ENCODE measurements at regions not wholly inside any gene's neighbourhood (a gene's known extent, or its start where the extent isn't known, plus 50 kb on each side); places are given as distances from the start of the nearest gene placed in this dataset.
"Not testable (repeated sequence)": the region's sequence is repeated elsewhere in the genome, so short reads cannot be mapped to it uniquely, and the experiment has no call there.

DNA sequence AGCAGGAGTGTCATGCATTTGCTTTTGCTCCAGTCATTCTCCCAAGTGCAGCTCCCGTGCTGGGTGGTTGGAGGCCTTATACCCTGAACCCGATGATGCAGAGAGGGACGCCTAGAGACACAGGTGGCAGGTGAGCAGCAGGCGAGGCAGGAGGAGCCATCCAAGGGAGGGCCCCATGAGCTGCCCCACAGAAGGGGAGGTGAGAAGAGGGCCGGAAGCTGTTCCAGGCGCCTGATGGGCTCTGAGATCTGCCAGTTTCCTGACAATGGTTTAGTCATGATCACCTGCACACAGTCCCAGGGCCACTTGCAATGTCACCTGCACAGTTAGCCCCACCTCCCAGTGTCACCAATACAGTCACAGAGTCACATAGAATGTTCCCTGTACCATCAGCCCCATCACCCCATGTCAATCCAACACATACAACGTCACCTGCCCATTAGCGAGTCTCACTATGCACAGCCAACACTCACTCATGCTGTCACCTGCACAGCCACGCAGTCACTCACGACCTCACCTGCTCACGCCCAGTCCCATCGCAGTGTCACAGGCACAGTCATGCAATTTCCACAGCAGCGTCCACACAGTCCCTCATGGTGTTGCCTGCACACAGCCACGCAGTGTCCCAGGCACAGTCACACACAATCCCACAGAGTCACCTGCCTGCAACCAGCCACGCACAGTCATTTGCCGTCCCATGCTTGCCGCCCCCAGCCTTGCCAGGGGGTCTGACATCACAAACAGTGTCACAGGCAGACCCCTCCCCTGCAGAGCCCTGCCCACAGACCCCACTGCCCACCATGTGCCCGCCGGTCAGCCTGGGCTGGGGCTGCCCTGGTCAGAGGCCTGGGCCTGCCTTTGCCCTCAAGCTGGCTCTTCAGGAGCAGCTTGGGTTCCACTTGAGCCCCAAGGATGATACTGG is 113.4 kb downstream of the LHX2 start:
- no peak for DNase-seq

DNA sequence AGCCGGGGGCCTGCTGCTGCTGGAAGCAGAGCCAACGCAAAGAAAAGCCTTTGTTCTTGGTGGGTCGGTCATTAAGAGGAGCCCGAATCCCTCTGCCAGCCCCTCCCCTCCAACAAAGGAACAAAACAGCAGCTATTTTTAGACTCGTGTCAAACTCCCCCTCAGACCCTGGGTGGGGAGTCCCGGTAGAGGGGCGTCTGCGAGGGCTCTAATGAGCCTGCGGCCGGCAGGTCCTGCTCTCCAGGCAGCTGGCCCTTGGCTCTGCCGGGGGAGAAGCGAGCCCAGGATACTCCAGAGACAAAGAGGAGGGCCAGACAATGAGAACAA is 114.0 kb downstream of the LHX2 start:
- no peak for DNase-seq

DNA sequence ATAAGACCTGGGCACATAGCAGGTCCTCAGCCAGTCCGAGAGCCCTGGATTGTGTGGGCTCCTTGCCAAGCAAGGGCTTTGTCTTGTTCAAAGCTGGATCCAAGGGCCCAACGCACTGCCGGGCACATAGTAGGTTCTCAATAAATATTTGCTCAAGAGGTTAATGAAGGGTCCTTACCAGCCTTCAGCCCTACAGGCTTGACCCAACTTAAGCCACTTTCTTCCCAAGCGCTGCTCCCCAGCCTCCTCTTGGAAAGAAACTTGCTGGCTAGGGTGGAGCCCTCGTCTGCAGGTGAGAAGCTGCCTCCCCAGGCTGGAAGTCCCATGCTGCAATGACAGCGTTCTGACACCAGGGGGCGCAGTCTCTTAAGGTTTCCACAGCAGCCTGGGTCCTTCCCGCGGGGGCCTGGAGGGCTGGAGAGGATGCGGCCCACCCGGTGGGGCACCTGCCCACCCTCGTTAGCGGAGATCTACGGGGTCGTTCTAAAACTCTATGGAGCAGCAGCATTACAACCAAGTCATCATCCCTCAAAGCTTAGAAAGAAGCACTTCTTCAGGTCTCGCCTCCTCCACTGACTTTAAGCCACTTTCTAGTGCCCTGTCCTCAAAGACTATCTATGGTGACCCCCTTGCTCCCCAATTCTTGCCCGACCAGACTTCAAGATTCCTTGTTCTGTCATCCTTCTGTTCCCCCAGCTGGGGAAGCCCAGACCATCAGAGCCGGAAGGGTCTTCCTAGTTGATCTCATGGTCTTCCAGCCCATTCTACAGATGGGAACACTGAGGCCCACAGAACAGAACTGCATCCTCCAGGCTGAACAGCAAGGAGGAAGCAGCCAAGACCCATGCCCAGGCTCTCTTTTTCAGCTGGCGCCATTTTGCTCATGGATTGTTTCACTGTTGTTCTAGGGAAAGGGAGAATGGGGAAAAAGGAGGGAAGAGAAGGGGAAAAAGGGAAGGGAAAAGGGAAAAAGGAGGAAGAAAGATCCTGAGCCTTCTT is 115.4 kb downstream of the LHX2 start:
- peak in 48 of 56 donors; percentile 5 to 77 (median 30) for DNase-seq

DNA sequence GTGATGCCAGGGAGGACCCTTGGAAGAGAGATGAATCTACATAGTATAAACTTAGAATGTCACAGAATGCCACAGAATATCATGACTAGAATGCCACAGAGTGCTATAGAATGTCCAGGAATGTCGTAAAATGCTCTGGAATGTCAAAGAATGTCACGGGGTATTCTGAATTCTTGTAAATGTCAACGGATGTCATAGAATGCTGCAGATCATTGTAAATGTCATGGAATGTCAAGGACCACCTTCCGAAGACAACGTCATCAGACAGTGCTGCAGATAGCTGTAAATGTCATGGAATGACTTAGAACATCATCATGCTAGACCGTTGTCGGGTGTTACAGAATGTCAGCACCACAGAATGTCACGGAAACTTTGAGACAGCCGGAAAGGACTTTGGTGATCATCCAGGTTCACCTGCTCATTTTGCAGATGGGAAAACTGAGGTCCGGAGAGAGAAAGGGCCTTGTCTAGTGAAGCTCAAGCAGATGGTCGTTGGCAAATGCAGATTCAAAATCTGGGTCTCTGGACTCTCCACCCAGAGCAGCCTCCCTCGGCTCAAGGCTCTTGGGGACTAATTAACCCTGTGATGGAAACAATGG is 117.1 kb downstream of the LHX2 start:
- no peak for DNase-seq

GRCh38 chr9:124130277-124131075 is 118.9 kb downstream of the LHX2 start:
- no peak for DNase-seq

GRCh38 chr9:124131518-124131917 is 120.0 kb downstream of the LHX2 start:
- not testable (repeated sequence) for DNase-seq

DNA sequence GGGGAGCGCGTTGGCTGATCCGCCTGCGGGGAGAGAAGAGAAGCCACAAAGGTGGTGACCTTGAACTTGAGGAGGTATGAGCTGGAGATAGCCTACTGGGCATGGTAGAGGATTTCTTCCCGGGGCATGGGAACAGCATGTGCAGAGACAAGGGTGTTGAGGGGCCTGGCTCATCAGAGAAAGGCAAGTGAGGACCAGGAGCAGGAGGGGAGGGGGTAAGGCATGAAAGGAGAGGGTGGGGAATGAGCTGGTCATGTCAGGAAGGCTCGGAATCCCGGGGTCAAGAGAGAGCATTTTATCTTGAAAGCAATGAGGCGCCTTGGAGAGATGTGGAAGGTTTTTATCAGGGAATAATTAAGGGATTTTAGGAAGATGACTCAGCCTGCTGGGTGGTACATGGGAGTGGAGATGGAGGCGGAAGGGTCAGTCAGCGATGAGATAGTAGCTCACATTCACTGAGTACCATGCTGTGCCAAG is 121.1 kb downstream of the LHX2 start:
- no peak for DNase-seq

GRCh38 chr9:124133727-124134126 is 122.2 kb downstream of the LHX2 start:
- DNase-seq = peak in 28 of 56 donors; percentile 1 to 70 (median 14)

DNA sequence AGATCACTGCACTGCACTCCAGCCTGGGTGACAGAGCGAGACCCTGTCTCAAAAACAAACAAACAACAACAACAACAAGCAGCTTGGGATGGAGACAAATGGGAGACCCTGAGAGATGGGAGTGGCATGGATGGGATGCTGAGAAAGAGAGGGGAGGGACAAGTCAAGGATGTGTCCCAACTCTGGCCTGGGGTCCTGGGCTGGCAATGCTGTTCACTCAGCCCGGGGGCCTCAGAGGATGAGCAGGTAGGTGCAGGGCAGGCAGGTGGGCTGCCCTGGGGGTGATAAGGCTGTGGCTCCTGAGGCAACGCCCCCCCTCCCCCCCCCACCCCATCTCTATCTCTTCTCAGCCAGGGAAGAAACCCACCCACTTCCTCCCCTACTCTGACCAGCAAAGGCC is 123.0 kb downstream of the LHX2 start:
- DNase-seq = no peak

DNA sequence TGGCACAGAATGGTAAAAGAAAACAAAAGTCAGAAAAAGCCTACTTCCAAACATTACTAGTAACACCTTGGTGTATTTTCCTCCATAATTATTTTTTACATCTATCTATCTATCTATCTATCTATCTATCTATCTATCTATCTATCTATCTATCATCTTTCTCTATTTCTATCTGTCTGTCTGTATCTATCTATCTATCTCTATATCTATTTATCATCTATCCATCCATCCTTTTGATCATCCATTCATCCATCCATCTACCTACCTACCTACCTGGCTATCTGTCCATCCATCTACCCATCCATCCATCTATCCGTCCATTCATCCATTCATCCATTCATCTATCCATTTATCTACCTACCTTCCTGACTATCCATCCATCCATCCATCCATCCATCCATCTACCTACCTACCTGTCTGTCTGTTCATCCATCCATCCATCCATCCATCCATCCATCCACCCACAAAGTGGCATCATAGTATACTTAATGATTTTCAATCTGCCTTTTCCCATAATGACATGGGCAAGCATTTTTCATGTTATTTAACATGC is 121.9 kb upstream of the NEK6 start:
- DNase-seq = no peak

GRCh38 chr9:124137009-124137943 is 120.5 kb upstream of the NEK6 start:
- no peak for DNase-seq

GRCh38 chr9:124137944-124138335 is 119.8 kb upstream of the NEK6 start:
- no peak for DNase-seq

DNA sequence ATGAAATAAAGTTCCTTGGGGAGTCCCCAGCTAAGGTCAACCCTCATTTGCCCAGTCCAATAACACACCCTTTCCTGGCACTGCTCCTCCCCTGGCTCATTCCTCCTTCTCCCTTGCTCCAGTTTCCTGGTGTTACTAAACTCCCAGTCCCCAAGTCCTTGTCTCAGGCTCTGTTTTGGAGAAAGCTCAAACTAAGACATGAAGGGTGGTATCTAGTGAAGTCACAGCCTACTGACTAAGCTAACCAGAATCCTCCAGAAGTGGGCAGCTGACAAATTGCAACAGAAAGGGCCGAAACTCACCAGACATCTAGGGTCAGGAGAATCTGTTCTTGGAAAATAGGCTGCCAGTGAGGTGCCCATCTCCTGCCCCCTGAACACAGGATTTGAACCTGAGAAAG is 118.7 kb upstream of the NEK6 start:
- no peak for DNase-seq

- DNase-seq = no peak
Observed at GRCh38 chr9:124140941-124141568, 116.7 kb upstream of the NEK6 start.

DNA sequence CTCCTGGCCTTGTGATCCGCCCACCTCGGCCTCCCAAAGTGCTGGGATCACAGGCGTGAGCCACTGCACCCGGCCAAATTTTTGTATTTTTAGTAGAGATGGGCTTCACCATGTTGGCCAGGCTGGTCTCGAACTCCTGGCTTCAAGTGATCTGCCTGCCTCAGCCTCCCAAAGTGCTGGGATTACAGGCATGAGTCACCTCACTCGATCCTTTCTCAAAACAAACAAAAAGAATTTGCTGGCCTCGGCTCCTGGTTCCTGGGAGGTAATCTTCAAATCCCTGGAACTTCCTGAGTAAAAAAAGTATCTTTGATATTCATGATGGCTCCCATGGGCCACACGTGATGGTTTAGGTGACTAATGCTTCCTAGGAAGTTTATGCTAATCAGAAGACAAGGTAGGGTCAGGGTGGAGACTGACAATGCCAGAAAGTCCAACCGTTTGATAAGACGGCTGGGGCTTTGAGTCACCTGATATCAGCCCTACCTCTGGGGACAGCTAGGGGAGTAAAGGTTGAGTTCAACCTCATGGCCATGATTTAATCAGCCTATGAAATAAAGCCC is 113.1 kb upstream of the NEK6 start:
- DNase-seq = not testable (repeated sequence)

DNA sequence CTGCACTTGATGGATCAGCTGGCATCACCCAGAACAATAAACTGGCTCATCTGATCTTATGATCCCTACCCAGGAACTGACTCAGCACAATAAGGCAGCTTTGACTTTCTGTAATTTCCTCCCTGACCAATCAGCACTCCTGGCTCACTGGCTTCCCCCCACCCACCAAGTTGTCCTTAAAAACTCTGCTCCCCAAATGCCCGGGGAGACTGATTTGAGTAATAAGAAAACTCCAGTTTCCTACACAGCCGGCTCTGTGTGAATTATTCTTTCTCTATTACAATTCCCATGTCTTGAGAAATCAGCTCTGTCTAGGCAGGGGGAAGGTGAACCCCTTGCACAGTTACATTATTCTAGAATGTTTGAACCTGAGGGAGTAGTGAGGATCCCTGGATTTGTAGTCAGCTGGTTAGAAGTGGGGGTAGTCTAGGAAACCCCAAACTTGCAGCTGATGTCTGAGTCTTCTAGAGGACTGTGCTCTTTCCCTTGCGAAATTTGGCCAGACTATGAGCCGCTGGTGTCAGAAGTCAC is 111.7 kb upstream of the NEK6 start:
- DNase-seq = no peak

DNA sequence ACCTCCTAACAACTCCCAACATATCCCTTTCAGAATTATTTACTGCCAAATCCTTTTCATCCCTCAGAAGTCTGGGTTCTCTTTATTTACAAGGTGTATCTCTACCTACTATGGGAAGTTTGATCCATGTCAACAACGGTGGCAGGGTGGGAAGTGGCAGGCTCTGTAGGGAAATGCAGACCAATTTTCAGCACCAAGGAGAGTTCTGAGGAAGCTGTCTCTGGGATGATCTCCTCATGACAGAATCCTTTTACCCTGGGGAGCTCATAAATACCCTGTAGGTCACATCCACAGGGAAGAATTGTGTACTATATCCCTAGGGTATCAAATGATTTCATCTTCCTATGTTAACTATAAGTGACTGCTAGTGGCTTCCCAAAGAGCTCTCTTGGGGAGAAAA is 107.8 kb upstream of the NEK6 start:
- DNase-seq = no peak

DNA sequence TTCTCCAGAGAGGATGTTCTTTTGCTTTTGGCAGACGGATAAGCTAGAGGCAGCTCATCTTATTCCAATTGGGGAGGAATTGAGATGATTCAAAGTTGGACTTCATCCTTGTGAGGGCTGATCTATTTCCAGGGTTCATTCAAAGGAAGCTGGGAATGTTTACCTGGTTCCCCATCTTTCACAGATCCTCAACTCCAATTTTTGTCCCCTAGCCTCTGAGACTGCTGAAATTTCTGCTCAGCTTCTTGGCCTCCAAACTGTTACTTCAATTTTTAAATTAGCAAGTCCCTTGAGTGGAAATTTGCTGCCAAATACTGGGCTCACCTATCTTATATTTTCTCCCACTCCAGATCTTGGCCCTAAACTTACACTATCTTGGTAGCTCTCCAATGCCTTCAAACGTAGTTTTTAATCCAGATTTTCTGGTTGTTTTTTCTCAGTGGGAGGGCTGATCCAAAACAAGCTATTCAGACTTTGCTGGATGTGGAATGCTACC is 93.9 kb upstream of the NEK6 start:
- no peak for DNase-seq
